Chondrocyte (in vitro differentiated cells): ENCODE measurements at regions not wholly inside any gene's neighbourhood (a gene's known extent, or its start where the extent isn't known, plus 50 kb on each side); places are given as distances from the start of the nearest gene placed in this dataset.

Experiments used
- DNase-seq: peaks from one replicate; pipeline ENCODE4 v3.0.0; 2021; ENCODE audit warnings: mixed read lengths, low spot score
- H3K27ac Mint-ChIP-seq: one replicate; pipeline ENCODE4 v1.8.0; 2021; ENCODE audit warnings: mild to moderate bottlenecking, moderate library complexity, mixed read lengths; ENCODE audit not compliant: unreplicated experiment
- H3K27me3 Mint-ChIP-seq: 2 replicates; pipeline ENCODE4 v1.8.0; 2021; ENCODE audit warnings: low read depth, mixed read lengths
- H3K36me3 Mint-ChIP-seq: 2 replicates; pipeline ENCODE4 v1.8.0; 2021; ENCODE audit warnings: low read depth, mixed read lengths
- H3K4me1 Mint-ChIP-seq: 2 replicates; pipeline ENCODE4 v1.8.0; 2021; ENCODE audit warnings: low read depth, mild to moderate bottlenecking, mixed read lengths
- H3K4me3 Mint-ChIP-seq: one replicate; pipeline ENCODE4 v1.8.0; 2021; ENCODE audit warnings: mild to moderate bottlenecking, moderate library complexity, mixed read lengths; ENCODE audit not compliant: unreplicated experiment
- H3K9me3 Mint-ChIP-seq: 2 replicates; pipeline ENCODE4 v1.8.0; 2021; ENCODE audit warnings: low read depth, mixed read lengths
- TF ChIP-seq, protein P1 (sequence below): fragments of 200-600 bp; sonication (generic); IDR thresholded peaks from 2 replicates; pipeline ENCODE4 v1.5.0; 2021; ENCODE audit warnings: antibody characterized with exemption, mild to moderate bottlenecking, moderate library complexity

DNA sequence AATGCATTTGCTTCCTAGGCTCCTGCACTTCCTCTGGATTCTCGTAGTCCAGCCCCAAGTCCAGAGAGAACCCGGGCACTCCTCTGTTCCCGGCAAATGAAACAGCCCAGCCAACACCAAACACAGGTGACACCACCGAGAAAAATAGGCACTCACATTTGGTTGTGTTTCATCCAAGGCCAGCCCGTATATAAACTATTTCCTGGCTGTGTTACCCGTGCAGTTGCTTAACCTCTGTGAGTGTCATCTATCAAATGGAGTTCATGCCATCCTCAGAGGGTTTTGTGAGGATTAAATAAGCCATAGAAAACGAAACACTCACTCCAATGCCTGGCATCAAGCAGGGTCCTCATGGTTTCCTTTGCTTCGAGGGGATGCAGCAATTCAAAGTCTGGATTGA is 115.2 kb downstream of the BOD1 start:
- Mint-ChIP-seq H3K9me3 (peaks cover 3% of the 10 kb centered on the region), H3K4me1 (peaks cover 48% of the 10 kb centered on the region), H3K4me3 (no peak overlapping the region), H3K27me3 (no peaks in the 10 kb centered on the region), H3K27ac (no peak overlapping the region), H3K36me3 (peaks cover 2% of the 10 kb centered on the region)
- TF ChIP-seq, protein P1, sequence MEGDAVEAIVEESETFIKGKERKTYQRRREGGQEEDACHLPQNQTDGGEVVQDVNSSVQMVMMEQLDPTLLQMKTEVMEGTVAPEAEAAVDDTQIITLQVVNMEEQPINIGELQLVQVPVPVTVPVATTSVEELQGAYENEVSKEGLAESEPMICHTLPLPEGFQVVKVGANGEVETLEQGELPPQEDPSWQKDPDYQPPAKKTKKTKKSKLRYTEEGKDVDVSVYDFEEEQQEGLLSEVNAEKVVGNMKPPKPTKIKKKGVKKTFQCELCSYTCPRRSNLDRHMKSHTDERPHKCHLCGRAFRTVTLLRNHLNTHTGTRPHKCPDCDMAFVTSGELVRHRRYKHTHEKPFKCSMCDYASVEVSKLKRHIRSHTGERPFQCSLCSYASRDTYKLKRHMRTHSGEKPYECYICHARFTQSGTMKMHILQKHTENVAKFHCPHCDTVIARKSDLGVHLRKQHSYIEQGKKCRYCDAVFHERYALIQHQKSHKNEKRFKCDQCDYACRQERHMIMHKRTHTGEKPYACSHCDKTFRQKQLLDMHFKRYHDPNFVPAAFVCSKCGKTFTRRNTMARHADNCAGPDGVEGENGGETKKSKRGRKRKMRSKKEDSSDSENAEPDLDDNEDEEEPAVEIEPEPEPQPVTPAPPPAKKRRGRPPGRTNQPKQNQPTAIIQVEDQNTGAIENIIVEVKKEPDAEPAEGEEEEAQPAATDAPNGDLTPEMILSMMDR = no peak
- no peak for DNase-seq

DNA sequence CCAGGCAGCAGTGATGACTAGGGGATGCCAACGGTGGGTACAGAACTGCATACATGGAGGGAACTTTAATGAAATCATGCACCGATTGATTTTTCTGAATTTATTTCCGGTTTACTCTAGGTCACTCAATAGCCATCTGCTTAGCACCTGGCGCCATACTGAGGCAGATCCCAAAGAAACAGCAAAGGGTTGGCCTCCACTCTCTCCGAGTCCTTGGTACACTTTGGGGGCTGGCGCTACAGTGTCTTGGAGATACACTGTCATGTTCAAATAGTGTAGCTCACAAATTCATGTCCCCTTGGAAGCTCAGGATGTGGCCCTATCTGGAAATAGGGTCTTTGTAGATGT is 116.3 kb downstream of the BOD1 start:
- H3K4me1 Mint-ChIP-seq = peaks cover 59% of the 10 kb centered on the region
- no peaks in the 10 kb centered on the region for H3K9me3 Mint-ChIP-seq
- H3K27me3 Mint-ChIP-seq = no peaks in the 10 kb centered on the region
- no peak for DNase-seq
- H3K36me3 Mint-ChIP-seq = no peaks in the 10 kb centered on the region
- H3K4me3 Mint-ChIP-seq = no peak overlapping the region
- H3K27ac Mint-ChIP-seq = peak overlapping the region; percentile 96
- TF ChIP-seq, protein P1 = no peak

DNA sequence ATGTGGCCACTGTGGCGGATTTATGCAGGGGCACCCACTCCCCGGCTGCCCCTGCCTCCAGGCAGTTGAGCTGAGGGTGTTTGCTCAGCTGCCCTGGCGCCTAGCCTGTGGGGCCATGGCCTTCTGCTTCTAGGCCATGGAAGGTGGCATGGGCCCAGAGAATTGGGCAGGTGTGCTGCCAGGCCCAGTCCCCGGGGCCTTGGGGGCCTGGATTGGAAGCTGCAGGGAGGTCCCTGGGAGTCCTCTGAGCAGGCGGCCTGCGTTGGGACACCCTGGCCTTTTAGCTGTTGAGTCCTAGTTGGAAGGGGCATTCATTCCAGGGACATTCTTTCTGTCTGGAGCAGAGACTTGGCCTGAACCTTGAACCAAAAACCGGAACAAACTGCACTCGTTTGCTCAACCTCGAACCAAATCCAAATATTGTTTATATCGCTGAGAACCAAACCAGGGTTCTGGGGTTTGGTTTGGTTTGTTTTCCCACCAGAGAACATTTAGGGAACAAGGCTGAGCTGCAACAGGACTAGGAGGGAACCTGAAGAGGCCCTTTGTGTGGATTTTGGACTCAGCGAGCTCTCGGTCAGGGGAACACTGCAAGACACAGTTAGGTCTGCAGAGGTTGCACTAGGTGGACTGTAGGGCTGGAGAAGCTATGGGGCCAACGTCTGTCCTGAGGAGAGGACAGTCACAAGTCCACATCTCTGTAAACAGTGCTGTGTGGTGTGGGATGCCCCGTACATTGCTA is 116.8 kb downstream of the BOD1 start:
- no peaks in the 10 kb centered on the region for H3K9me3 Mint-ChIP-seq
- H3K36me3 Mint-ChIP-seq = no peaks in the 10 kb centered on the region
- DNase-seq = no peak
- no peaks in the 10 kb centered on the region for H3K27me3 Mint-ChIP-seq
- peak overlapping the region; percentile 96 for H3K27ac Mint-ChIP-seq
- TF ChIP-seq, protein P1 = no peak
- H3K4me3 Mint-ChIP-seq = no peak overlapping the region
- peaks cover 65% of the 10 kb centered on the region for H3K4me1 Mint-ChIP-seq

DNA sequence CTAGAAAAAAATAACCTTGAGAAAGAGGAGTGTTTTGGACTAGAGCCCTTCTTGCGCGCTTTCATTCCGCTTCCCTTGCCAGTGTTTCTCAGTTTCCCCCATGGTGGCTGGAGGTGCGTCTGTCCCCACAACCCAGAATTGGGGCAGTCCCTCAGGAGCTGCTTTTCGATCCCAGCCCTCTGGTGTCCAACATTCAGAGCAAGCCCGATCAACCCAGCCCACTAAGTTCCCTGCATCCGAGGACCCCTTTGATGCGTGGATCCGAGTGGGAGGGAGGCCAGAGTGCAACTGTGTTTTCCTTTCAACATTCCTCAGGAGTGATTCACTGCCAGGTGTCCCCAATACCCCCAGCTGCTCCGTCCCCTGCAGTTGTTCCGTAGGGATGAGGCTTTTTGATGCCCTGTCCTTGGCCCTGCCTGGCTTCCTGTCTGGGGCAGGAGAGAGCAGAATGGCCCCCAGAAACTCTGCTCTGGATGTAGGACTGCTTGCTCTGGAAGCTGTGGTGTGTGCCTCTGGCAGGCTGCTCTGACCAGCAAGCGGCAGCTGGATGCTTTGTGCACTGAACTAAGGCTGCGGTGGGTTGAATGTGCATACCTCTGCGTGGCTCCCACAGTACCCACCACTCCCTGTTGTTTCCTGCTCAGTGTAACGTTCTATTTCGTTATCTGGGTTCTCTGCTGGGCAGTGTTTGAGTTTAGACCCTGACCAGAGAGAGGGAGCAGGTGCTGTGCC is 117.5 kb downstream of the BOD1 start:
- DNase-seq = no peak
- H3K27me3 Mint-ChIP-seq = no peaks in the 10 kb centered on the region
- H3K4me3 Mint-ChIP-seq = peak overlapping the region; percentile 45
- TF ChIP-seq, protein P1 = peak; percentile 17
- H3K4me1 Mint-ChIP-seq = peaks cover 72% of the 10 kb centered on the region
- H3K36me3 Mint-ChIP-seq = no peaks in the 10 kb centered on the region
- H3K9me3 Mint-ChIP-seq = no peaks in the 10 kb centered on the region
- peak overlapping the region; percentile 96 for H3K27ac Mint-ChIP-seq

DNA sequence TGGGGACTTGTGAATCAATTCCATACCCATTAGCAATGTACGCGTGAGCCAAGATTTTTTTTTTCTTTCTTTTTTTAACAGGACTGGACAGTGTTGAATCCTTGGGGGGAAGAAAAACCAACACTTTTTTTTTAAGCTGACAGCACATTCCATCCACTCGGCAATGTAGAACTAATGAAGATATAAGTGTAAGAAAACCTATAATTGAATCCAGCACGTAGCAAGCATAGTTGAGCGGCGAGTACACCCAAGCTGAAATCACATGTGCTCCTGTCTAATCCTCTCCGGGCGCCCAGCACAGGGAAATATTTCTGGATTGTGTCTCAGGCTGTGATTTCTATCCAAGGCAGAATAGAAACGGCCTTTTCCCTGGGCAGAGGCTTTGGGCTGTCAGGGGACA is 118.2 kb downstream of the BOD1 start:
- no peak for DNase-seq
- H3K36me3 Mint-ChIP-seq = no peaks in the 10 kb centered on the region
- H3K9me3 Mint-ChIP-seq = no peaks in the 10 kb centered on the region
- TF ChIP-seq, protein P1 = peak; percentile 23
- H3K4me3 Mint-ChIP-seq = peak overlapping the region; percentile 5
- H3K27ac Mint-ChIP-seq = peak overlapping the region; percentile 96
- no peaks in the 10 kb centered on the region for H3K27me3 Mint-ChIP-seq
- H3K4me1 Mint-ChIP-seq = peaks cover 73% of the 10 kb centered on the region
